KG1 (cell line): ENCODE measurements at regions not wholly inside any gene's neighbourhood (a gene's known extent, or its start where the extent isn't known, plus 50 kb on each side); places are given as distances from the start of the nearest gene placed in this dataset.
"Not testable (repeated sequence)": the region's sequence is repeated elsewhere in the genome, so short reads cannot be mapped to it uniquely, and the experiment has no call there.

Experiments
- DNase-seq: peaks from one replicate; lab custom pipeline; 2025; lab: John Stamatoyannopoulos, UW

- DNase-seq = no peak
Observed at GRCh38 chr4:72876946-72877345, 192.6 kb downstream of the COX18 start.

GRCh38 chr4:72875545-72875944 lies 194.0 kb downstream of the COX18 start:
- DNase-seq = no peak

DNA sequence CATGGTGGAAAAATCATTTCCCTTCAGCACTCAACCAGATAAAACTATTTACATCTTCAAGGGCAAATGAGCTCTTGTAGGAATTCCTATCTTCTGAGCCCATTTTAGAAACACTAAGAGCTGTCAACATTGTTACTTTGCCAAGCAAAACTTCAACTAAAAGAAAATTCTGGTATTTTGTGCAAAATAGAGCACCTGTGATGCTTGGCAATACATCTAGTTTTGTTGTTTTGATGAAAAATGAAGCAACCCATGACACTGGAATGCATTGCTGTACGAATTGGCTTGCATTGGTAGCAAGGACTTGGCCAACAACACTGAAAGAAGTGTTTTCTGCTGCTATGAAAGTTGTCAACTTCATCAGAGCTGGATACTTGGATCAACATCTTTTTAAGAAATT lies 194.4 kb downstream of the COX18 start:
- no peak for DNase-seq

- DNase-seq = no peak
Observed at GRCh38 chr4:72864898-72865297, 204.6 kb downstream of the COX18 start.

GRCh38 chr4:72864277-72864676 lies 205.2 kb downstream of the COX18 start:
- not testable (repeated sequence) for DNase-seq

DNA sequence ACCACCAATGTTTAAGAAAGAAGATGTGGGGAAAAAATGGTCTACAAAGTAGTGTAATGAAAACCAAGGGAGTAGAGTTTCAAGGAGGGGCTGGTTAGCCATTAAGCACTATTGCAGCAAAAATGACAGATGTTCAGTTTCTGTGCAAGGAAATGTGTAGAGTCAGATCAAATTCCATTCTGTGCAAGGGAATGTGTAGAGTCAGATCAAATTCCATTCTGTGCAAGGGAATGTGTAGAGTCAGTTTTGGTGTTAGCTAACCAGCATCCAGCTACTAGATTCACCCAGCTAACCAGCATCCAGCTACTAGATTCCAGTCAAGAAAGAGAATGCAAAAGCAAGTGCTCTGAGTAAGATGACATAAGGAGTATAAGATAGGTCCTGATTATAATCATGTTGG lies 208.8 kb downstream of the COX18 start:
- no peak for DNase-seq

DNA sequence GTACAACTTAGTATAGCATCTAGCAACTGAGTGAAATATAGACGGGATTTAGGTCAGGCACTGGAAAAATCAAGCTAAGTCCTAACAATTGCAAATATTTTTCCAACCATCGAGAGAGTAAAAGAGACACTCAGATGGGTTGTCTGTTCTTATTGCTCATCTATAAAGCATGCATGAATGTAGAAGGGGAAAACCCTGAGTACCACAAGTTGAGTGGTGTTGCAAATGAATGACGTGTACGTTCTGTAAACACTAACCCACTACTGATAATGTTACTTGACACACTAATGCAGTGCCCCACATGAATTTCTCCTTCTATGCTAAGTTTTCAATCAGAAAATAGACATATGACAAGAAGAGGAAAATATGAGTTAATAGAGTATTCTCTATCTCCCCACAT lies 211.2 kb downstream of the COX18 start:
- no peak for DNase-seq

GRCh38 chr4:72857787-72858186 lies 211.7 kb downstream of the COX18 start:
- no peak for DNase-seq

DNA sequence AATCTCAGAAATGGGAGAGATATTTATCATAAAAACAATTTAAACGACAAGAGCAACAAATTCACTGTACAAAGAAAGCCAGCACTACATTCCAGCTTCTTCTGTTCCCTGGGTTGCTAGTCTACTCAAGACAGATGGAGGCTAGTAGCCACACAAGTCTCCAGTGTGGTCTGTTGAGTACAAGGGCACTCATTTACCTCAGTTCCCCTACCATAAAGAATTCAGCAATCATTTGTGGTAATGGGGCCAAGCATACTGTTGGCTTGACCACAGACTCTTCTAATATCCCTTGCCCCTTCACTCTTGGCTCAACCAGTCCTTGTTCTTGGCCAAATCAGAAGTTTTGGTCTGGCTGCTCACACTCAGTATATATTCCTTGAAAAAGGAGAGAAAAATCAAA lies 212.3 kb downstream of the COX18 start:
- no peak for DNase-seq

DNA sequence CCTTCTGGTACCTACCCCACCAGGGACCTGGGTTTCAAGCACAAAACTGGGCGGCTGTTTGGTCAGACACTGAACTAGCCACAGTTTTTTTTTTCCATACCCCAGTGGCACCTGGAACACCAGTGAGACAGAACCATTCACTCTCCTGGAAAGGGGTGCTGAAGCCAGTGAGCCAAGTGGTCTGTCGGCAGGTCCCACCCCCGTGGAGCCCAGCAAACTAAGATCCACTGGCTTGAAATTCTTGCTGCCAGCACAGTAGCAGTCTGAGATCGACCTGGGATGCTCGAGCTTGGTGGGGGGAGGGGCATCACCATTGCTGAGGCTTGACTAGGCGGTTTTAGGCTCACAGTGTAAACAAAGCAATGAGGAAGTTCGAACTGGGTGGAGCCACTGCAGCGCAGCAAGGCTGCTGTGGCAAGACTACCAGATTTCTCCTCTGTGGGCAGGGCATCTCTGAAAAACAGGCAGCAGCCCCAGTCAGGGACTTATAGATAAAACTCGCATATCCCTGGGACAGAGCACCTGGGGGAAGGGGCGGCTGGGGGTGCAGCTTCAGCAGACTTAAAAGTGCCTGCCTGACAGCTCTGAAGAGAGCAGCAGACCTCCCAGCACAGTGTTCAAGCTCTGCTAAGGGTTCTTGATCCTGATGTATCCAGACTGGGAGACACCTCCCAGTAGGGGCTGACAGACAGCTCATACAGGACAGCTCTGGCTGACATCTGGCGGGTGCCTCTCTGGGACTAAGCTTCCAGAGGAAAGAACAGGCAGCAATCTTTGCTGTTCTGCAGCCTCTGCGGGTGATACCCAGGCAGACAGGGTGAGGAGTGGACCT lies 223.0 kb downstream of the COX18 start:
- DNase-seq = no peak

DNA sequence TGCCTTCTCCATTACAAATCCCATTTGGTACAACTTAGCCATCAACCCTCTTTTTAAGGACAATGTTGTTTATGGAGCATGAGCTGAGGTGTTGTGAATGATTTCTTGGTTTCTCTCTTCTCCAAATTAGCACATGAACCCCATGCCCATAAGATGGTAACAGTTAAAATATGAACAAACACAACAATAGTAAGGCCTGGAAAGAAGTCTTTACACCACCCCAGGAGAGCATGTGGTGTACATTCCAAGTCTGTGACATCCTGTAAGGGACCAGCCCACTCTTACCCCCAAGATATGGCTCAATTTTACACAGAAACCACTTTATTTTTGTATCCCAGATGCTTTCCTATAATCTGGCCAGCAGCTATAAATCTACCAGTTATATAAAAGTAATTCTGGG lies 226.1 kb downstream of the COX18 start:
- no peak for DNase-seq

- DNase-seq = no peak
Observed at GRCh38 chr4:72842323-72842722, 227.2 kb downstream of the COX18 start.

DNA sequence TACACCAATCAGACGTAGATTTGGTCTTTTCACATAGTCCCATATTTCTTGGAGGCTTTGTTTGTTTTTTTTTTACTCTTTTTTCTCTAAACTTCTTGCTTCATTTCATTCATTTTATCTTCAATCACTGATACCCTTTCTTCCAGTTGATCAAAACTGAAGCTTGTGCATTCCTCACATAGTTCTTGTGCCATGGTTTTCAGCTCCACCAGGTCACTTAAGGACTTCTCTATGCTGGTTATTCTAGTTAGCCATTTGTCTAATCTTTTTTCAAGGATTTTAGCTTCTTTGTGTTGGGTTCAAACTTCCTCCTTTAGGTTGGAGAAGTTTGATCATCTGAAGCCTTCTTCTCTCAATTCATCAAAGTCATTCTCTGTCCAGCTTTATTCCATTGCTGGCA lies 229.3 kb downstream of the COX18 start:
- not testable (repeated sequence) for DNase-seq

DNA sequence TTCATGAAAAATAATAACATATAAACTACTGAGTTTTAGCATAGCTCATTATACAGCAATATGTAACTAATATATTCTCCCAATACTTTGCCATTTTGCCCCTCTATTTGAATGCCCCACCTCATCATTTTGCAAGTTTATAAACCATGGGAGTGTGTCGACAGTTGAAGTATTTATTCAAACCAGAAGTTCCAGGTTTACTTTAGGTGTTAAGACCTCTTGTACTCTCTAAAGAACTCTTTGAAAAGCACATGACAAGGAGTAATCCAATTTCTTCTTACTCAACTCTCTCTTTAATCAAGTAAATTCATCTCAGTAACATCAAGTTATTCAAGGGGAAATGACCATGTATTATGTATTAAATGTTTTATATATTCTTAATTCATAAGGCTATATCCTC lies 240.7 kb downstream of the COX18 start:
- DNase-seq = no peak

DNA sequence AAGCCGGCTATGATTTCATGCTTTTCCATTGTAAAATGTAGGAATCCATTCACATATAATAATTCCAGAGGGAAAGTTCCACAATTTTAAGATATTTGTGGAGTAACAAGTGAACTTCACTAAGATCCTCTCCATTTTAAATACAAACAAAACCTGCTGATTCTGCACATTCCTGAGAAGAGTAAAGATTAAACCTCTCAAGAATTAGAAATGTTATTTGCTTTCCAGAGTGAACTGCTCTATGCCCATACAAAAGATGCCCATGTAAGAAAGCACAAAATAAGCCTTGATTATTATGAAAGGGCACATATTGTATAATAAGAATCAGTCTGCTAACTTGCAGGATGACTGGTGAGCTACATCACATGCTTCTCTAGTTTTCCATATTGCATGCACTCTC lies 241.5 kb downstream of the COX18 start:
- no peak for DNase-seq

- DNase-seq = no peak
Observed at GRCh38 chr4:72820107-72820506, 249.4 kb downstream of the COX18 start.

DNA sequence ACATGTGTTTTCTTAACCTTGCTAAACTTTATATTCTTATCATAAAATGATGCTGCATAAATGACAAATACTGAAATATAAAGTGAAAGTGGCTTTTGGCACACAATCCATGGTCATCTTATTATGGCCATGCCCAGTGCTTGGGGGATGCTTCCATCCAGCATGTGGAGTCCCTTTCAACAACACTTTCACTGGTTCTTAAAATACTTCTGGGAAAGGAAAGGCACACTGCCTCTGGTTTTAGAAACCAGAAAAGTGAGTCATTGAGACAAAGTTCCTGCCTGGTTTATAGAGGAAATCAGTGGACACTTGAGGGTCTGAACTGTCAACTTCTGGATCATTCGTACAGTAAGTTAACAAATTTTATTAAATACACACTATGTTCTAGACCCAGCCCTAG lies 248.0 kb upstream of the ADAMTS3 start:
- no peak for DNase-seq

- DNase-seq = no peak
Observed at GRCh38 chr4:72814241-72814640, 245.2 kb upstream of the ADAMTS3 start.

DNA sequence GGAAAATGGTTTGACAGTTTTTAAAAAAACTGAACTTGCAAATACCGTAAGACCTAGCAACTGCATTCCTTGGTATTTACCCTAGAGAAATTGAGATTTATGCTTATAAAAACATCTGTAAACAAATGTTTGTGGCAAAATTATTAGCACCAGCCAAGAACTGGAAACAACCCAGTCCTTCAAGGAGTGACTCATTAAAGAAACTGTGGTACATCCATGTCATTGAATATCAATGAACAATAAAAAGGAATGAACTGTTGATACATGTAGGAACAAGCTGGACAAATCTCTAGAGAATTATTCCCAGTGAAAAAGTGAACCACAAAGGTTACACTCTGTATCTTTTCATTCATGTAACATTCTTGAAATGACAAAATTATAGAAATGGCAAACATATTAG lies 240.2 kb upstream of the ADAMTS3 start:
- DNase-seq = no peak

DNA sequence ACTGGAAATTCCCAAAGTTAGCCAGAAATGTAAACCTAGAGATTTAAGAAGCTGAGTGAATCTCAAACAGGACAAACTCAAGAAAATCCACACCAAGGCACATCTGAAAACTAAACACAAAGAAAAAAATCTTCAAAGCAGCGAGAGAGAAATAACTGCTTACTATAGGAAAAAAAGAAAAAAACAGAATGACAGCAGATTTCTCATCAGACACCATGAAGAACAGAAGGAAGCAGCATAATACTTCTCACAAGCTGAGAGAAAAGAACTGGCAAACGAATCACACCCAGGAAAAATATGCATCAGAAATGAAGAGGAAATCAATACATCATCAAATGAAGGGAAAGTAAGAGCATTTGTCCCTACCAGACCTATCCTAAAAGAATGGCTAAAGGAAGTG lies 236.3 kb upstream of the ADAMTS3 start:
- DNase-seq = no peak

DNA sequence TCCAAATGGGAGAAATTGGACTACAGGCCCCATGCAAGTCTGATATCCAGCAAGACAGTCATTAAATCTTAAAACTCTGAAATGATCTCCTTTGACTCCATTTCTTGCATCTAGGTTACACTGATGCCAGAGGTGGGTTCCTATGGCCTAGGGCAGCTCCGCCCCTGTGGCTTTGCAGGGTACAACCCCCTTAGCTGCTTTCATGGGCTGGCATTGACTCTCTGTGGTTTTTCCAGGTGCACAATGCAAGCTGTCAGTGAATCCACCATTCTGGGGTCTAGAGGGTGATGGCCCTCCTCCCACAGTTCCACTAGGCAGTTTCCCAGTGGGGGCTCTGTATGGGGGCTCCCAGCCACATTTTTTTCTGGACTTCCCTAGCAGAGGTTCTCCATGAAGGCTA lies 228.5 kb upstream of the ADAMTS3 start:
- DNase-seq = no peak

DNA sequence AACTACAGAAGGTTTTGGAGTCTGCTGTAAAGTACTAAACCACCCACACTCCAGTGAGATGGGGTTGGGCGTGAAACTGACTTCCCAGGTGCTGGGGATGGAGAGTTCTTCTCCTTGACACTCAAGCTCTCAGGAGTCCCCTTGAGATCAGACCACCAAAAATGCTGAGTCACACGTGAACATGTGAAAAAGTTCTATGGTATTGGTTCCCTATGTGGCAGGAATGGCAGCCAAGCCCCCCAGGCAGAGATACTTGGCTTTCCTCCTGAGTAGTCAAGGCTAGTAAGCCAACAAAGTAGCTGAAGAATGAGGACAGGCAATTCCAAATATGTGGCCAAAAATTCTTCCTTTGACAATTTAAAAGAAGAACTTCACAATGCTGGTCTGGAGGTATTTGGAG lies 222.0 kb upstream of the ADAMTS3 start:
- no peak for DNase-seq

DNA sequence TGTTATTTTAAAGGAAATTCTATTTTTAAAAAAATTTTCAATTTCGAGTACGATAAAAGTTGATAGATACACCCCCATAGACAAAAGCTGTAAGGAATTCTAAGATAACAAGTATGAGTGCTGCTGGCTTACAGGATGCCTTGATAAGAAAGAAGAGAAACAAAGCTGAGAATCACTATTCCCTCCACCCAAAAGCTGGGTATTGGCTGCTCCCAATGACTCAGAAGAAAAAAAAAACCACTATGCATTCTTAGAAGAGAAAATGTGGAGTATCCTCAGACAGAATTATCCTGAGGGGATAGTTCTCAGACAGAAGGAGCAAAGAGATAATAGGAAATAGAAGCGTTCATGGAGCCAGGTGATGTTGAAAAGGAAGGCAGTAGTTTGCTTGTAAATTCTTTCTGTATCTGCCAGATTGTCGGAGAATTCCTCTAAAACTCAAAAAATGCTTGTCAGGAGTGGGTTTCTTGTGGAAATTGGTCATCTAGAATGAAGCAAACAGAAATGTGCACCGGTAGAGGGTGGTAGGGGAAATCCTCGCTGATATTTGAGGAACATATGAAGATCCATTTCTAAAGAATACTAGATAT lies 217.5 kb upstream of the ADAMTS3 start:
- no peak for DNase-seq

- DNase-seq = no peak
Observed at GRCh38 chr4:72779241-72779640, 210.2 kb upstream of the ADAMTS3 start.
